SU-DHL-6 (cell line): ENCODE measurements at regions not wholly inside any gene's neighbourhood (a gene's known extent, or its start where the extent isn't known, plus 50 kb on each side); places are given as distances from the start of the nearest gene placed in this dataset.

Source experiments
- H2AFZ ChIP-seq: fragments of 200-600 bp; sonication (generic); 2 replicates; pipeline ENCODE4 v1.6.1; 2014; ENCODE audit warnings: low read depth, mild to moderate bottlenecking, moderate library complexity, mixed read lengths, antibody characterized with exemption, low read length; ENCODE audit not compliant: severe bottlenecking
- H3F3A ChIP-seq: fragments of 200-600 bp; shearing (Covaris generic); 2 replicates; pipeline ENCODE4 v1.6.0; 2016; ENCODE audit warnings: antibody characterized with exemption, mild to moderate bottlenecking; ENCODE audit not compliant: insufficient read depth
- H3K27ac ChIP-seq: fragments of 200-600 bp; sonication (generic); 2 replicates; pipeline ENCODE4 v1.5.1; 2016; ENCODE audit warnings: low read depth, mild to moderate bottlenecking, low read length, moderate library complexity, mixed read lengths
- H3K27me3 ChIP-seq: fragments of 200-600 bp; sonication (generic), shearing (Covaris generic); 2 replicates; pipeline ENCODE4 v1.6.0; 2014; ENCODE audit warnings: mild to moderate bottlenecking, low read length
- H3K36me3 ChIP-seq: fragments of 200-600 bp; sonication (generic); 2 replicates; pipeline ENCODE4 v1.6.1; 2014; ENCODE audit warnings: mild to moderate bottlenecking, low read length, mixed read lengths
- H3K4me2 ChIP-seq: fragments of 300-600, 200-600 bp; shearing (Covaris generic), sonication (generic); 2 replicates; pipeline ENCODE4 v1.6.0; 2014; ENCODE audit warnings: low read length, low read depth, mild to moderate bottlenecking; ENCODE audit not compliant: poor library complexity, severe bottlenecking
- H3K4me3 ChIP-seq: fragments of 200-600 bp; sonication (generic); 2 replicates; pipeline ENCODE4 v1.5.1; 2014; ENCODE audit warnings: antibody characterized with exemption, low read length, mild to moderate bottlenecking, mixed read lengths; ENCODE audit not compliant: insufficient read depth, poor library complexity, severe bottlenecking
- H3K79me2 ChIP-seq: fragments of 200-600 bp; sonication (generic); 2 replicates; pipeline ENCODE4 v1.6.1; 2014; ENCODE audit warnings: mild to moderate bottlenecking, low read length, moderate library complexity; ENCODE audit not compliant: insufficient read depth
- H3K9ac ChIP-seq: fragments of 200-600 bp; sonication (generic); 2 replicates; pipeline ENCODE4 v1.7.0; 2014; ENCODE audit warnings: mild to moderate bottlenecking, low read length
- H3K9me2 ChIP-seq: fragments of 200-600 bp; sonication (generic); replicated peaks from 2 replicates; pipeline ENCODE4 v1.6.1; 2014; ENCODE audit warnings: low read length; ENCODE audit not compliant: insufficient read depth
- H3K9me3 ChIP-seq: fragments of 200-600 bp; sonication (generic); 2 replicates; pipeline ENCODE4 v1.6.1; 2014; ENCODE audit warnings: low read length, mixed read lengths; ENCODE audit not compliant: insufficient read depth
- H4K20me1 ChIP-seq: fragments of 200-600 bp; sonication (generic); 2 replicates; pipeline ENCODE4 v1.6.1; 2014; ENCODE audit warnings: low read depth, mild to moderate bottlenecking, antibody characterized with exemption, low read length, moderate library complexity, mixed read lengths
- EZH2phosphoT487 ChIP-seq: fragments of 200-600 bp; sonication (generic), shearing (Covaris generic); conservative IDR thresholded peaks from 2 replicates; pipeline ENCODE4 v1.6.1; 2018; ENCODE audit warnings: mild to moderate bottlenecking, antibody characterized with exemption, low read length, moderate library complexity, mixed read lengths
- TF ChIP-seq, protein P1 (sequence below): fragments of 200-600 bp; sonication (generic); IDR thresholded peaks from one replicate; pipeline ENCODE4 v1.5.1; 2017; ENCODE audit warnings: antibody characterized with exemption, mild to moderate bottlenecking, low read length, moderate library complexity; ENCODE audit not compliant: insufficient read depth, poor library complexity, severe bottlenecking

GRCh38 chr21:35239811-35240219 lies 190.7 kb upstream of the RUNX1 start:
- H3K27ac ChIP-seq = no peak overlapping the region
- no peaks in the 10 kb centered on the region for H3K27me3 ChIP-seq
- no peak overlapping the region for H3K4me3 ChIP-seq
- no peak overlapping the region for H3K4me2 ChIP-seq
- H3K9me2 ChIP-seq = no peaks in the 10 kb centered on the region
- no peaks in the 10 kb centered on the region for H4K20me1 ChIP-seq
- H3K9me3 ChIP-seq = peaks cover 20% of the 10 kb centered on the region; the same call in 1 of the 2 replicates
- no peaks in the 10 kb centered on the region for H3K79me2 ChIP-seq
- H3F3A ChIP-seq = no peaks in the 10 kb centered on the region; the same call in 1 of the 2 replicates
- TF ChIP-seq, protein P1, sequence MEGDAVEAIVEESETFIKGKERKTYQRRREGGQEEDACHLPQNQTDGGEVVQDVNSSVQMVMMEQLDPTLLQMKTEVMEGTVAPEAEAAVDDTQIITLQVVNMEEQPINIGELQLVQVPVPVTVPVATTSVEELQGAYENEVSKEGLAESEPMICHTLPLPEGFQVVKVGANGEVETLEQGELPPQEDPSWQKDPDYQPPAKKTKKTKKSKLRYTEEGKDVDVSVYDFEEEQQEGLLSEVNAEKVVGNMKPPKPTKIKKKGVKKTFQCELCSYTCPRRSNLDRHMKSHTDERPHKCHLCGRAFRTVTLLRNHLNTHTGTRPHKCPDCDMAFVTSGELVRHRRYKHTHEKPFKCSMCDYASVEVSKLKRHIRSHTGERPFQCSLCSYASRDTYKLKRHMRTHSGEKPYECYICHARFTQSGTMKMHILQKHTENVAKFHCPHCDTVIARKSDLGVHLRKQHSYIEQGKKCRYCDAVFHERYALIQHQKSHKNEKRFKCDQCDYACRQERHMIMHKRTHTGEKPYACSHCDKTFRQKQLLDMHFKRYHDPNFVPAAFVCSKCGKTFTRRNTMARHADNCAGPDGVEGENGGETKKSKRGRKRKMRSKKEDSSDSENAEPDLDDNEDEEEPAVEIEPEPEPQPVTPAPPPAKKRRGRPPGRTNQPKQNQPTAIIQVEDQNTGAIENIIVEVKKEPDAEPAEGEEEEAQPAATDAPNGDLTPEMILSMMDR = no peak
- no peak for TF ChIP-seq EZH2phosphoT487
- H3K36me3 ChIP-seq = peaks cover 11% of the 10 kb centered on the region; the same call in 1 of the 2 replicates
- no peak overlapping the region for H2AFZ ChIP-seq
- no peak overlapping the region for H3K9ac ChIP-seq

DNA sequence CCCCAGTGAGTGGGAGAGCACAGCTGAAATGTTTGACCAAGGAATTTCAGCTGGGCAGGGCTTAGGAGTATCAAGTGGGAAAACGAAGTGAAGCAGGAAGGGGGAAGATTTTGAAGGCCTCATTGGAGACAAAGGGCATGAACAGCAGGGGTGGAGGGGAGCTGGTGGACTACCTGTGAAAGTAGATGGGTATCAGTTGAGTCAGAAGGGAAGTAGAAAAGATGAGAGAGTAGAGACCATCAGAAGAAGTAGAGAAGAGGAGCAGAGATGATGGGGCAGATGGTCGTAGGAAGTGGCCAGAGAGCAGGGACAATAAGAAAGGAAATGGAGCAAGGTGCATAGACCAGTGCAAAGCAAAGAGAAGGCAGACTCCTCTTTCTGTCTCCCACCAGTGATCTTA lies 189.0 kb upstream of the RUNX1 start:
- H3K79me2 ChIP-seq = no peaks in the 10 kb centered on the region
- H3K4me2 ChIP-seq = no peak overlapping the region
- no peaks in the 10 kb centered on the region for H3K9me2 ChIP-seq
- peaks cover 11% of the 10 kb centered on the region; the same call in 1 of the 2 replicates for H3K36me3 ChIP-seq
- no peaks in the 10 kb centered on the region for H3K27me3 ChIP-seq
- no peak overlapping the region for H2AFZ ChIP-seq
- H3K9ac ChIP-seq = no peak overlapping the region
- H4K20me1 ChIP-seq = no peaks in the 10 kb centered on the region
- TF ChIP-seq EZH2phosphoT487 = no peak
- TF ChIP-seq, protein P1 = no peak
- H3K9me3 ChIP-seq = peaks cover 20% of the 10 kb centered on the region; the same call in 1 of the 2 replicates
- H3K27ac ChIP-seq = no peak overlapping the region
- no peak overlapping the region for H3K4me3 ChIP-seq
- no peaks in the 10 kb centered on the region; the same call in 1 of the 2 replicates for H3F3A ChIP-seq

DNA sequence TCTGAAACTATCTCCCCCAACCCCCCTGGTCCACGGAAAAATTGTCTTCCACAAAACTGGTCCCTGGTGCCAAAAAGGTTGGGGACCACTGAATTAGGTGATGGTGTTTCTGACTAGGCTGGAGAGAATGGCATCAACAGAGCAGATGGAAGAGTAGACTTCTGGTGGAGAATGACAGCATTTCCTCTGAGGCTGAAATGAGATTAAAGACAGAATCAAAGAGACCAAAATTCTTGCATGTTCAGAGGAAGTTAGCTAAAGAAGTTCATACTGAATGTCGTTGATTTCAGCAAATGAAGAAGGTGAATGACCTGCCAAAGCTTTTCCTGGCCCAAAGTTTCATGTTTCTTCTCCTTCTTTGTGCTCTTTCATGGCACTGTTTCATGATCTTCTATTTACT lies 188.2 kb upstream of the RUNX1 start:
- peaks cover 11% of the 10 kb centered on the region; the same call in 1 of the 2 replicates for H3K36me3 ChIP-seq
- no peaks in the 10 kb centered on the region for H3K27me3 ChIP-seq
- peaks cover 20% of the 10 kb centered on the region; the same call in 1 of the 2 replicates for H3K9me3 ChIP-seq
- no peak overlapping the region for H3K27ac ChIP-seq
- no peak overlapping the region for H2AFZ ChIP-seq
- no peak overlapping the region for H3K4me3 ChIP-seq
- no peak overlapping the region for H3K9ac ChIP-seq
- H3K79me2 ChIP-seq = no peaks in the 10 kb centered on the region
- no peaks in the 10 kb centered on the region; the same call in 1 of the 2 replicates for H3F3A ChIP-seq
- no peaks in the 10 kb centered on the region for H3K9me2 ChIP-seq
- H3K4me2 ChIP-seq = no peak overlapping the region
- TF ChIP-seq EZH2phosphoT487 = no peak
- TF ChIP-seq, protein P1 = no peak
- no peaks in the 10 kb centered on the region for H4K20me1 ChIP-seq
